H1 (cell line): ENCODE measurements at regions not wholly inside any gene's neighbourhood (a gene's known extent, or its start where the extent isn't known, plus 50 kb on each side); places are given as distances from the start of the nearest gene placed in this dataset.
A peak's percentile ranks its signal among the peaks of the same experiment; 100 is the strongest.

Source experiments
- CTCF ChIA-PET: fragments of 300-600 bp; sonication (Branson Sonifier 250); formaldehyde crosslinking; loops from one replicate; lab custom pipeline; 2021; ENCODE audit not compliant: partially characterized antibody; lab: Charles Lee
- POLR2A ChIA-PET: fragments of 300-600 bp; sonication (Branson Sonifier 250); formaldehyde crosslinking; loops from one replicate; lab custom pipeline; 2021; ENCODE audit warnings: inconsistent platforms; ENCODE audit not compliant: partially characterized antibody; lab: Charles Lee
- DNase-seq, 2 experiments: peaks; one replicate each; pipeline versions ENCODE4 v3.0.0 to v3.0.0-alpha.2; 2010 to 2022; ENCODE audit warnings: low spot score in 2 of 2, low read depth in 1 of 2, mixed read lengths in 1 of 2
- FAIRE-seq: peaks from 2 replicates; lab custom pipeline; 2011; peaks lifted over from hg19 to GRCh38; lab: Jason Lieb, UNC
- H2AFZ ChIP-seq: 2 replicates; pipeline ENCODE4 v1.8.1; 2012; ENCODE audit warnings: low read length, inconsistent platforms
- H2AK5ac ChIP-seq: 2 replicates; pipeline ENCODE4 v1.6.1; 2013; ENCODE audit warnings: low read depth, low read length
- H2BK120ac ChIP-seq: replicated peaks from 2 replicates; pipeline ENCODE3; 2013; ENCODE audit warnings: low read depth, low read length, inconsistent platforms
- H2BK12ac ChIP-seq: 2 replicates; pipeline ENCODE4 v1.6.1; 2013; ENCODE audit warnings: low read depth, low read length
- H2BK15ac ChIP-seq: 2 replicates; pipeline ENCODE4 v1.6.1; 2013; ENCODE audit warnings: low read length
- H2BK20ac ChIP-seq: 2 replicates; pipeline ENCODE4 v1.6.1; 2013; ENCODE audit warnings: low read length
- H2BK5ac ChIP-seq: 2 replicates; pipeline ENCODE4 v1.6.1; 2013; ENCODE audit warnings: low read depth, low read length
- H3K14ac ChIP-seq: 2 replicates; pipeline ENCODE4 v1.6.1; 2013; ENCODE audit warnings: inconsistent platforms; ENCODE audit not compliant: insufficient read length
- H3K18ac ChIP-seq: 2 replicates; pipeline ENCODE4 v1.6.1; 2013; ENCODE audit warnings: low read length; ENCODE audit errors: extremely low read depth
- H3K23ac ChIP-seq: 2 replicates; pipeline ENCODE4 v1.6.1; 2013; ENCODE audit warnings: inconsistent platforms; ENCODE audit not compliant: insufficient read length
- H3K23me2 ChIP-seq: 2 replicates; pipeline ENCODE4 v1.6.1; 2013; ENCODE audit warnings: low read depth, low read length
- H3K27ac ChIP-seq: 2 replicates; pipeline ENCODE4 v1.6.1; 2011; ENCODE audit warnings: low read depth, low read length, inconsistent platforms
- H3K27me3 ChIP-seq, 4 experiments: replicated peaks in 1 of 4; 1 replicate in 1 of 4; 2 replicates in 3 of 4; pipeline versions ENCODE4 v1.6.1 to v1.8.1; 2011 to 2013; ENCODE audit warnings: low read length in 3 of 4, mild to moderate bottlenecking in 3 of 4, inconsistent platforms in 2 of 4, mixed read lengths in 2 of 4, moderate library complexity in 1 of 4; ENCODE audit not compliant: control insufficient read depth in 3 of 4, insufficient read depth in 3 of 4; ENCODE audit errors: extremely low read depth in 1 of 4
- H3K36me3 ChIP-seq, 4 experiments: 2 replicates each; pipeline versions ENCODE4 v1.6.1 to v1.8.1; 2011 to 2013; ENCODE audit warnings: mild to moderate bottlenecking in 4 of 4, low read length in 3 of 4, moderate library complexity in 2 of 4, control low read depth in 1 of 4, inconsistent platforms in 1 of 4; ENCODE audit not compliant: insufficient read depth in 4 of 4, control insufficient read depth in 2 of 4
- H3K4ac ChIP-seq: replicated peaks from 2 replicates; pipeline ENCODE3; 2013; ENCODE audit warnings: low read length, low read depth, mixed read lengths, inconsistent platforms; ENCODE audit not compliant: insufficient read length
- H3K4me1 ChIP-seq, 4 experiments: replicated peaks in 1 of 4; 1 replicate in 1 of 4; 2 replicates in 3 of 4; pipeline versions ENCODE4 v1.6.1 to v1.8.1; 2011 to 2013; ENCODE audit warnings: low read length in 3 of 4, inconsistent platforms in 2 of 4, mixed read lengths in 1 of 4; ENCODE audit not compliant: insufficient read depth in 4 of 4, control insufficient read depth in 3 of 4
- H3K4me2 ChIP-seq, 2 experiments: 2 replicates each; pipeline versions ENCODE4 v1.6.1 to v1.8.1; 2011 to 2013; ENCODE audit warnings: low read depth in 2 of 2, low read length in 2 of 2, control low read depth in 1 of 2, inconsistent platforms in 1 of 2, mild to moderate bottlenecking in 1 of 2; ENCODE audit not compliant: insufficient read depth in 1 of 2
- H3K4me3 ChIP-seq, 4 experiments: fragments of 200-600, 300-600 bp in 1 of 4; sonication (generic), shearing (Covaris generic), sonication (Bioruptor Twin) in 1 of 4; 2 replicates each; pipeline versions ENCODE4 v1.5.1 to v1.8.1; 2011 to 2016; ENCODE audit warnings: low read length in 4 of 4, low read depth in 3 of 4, control low read depth in 2 of 4, inconsistent platforms in 2 of 4, mild to moderate bottlenecking in 2 of 4, mixed read lengths in 1 of 4, moderate library complexity in 1 of 4; ENCODE audit not compliant: insufficient read depth in 2 of 4; ENCODE audit errors: extremely low read depth in 1 of 4
- H3K56ac ChIP-seq: replicated peaks from 2 replicates; pipeline ENCODE3; 2013; ENCODE audit warnings: low read depth, mild to moderate bottlenecking, mixed read lengths, low read length, inconsistent platforms; ENCODE audit not compliant: insufficient read length
- H3K79me1 ChIP-seq: 2 replicates; pipeline ENCODE4 v1.6.1; 2013; ENCODE audit warnings: low read depth, low read length, control low read depth
- H3K79me2 ChIP-seq, 2 experiments: 2 replicates each; pipeline versions ENCODE4 v1.6.1 to v1.8.1; 2012 to 2013; ENCODE audit warnings: low read length in 2 of 2, mild to moderate bottlenecking in 2 of 2, inconsistent platforms in 1 of 2; ENCODE audit not compliant: insufficient read depth in 2 of 2, control insufficient read depth in 1 of 2
- H3K9ac ChIP-seq, 4 experiments: replicated peaks in 1 of 4; 1 replicate in 1 of 4; 2 replicates in 3 of 4; pipeline versions ENCODE4 v1.6.1 to v1.8.1; 2011 to 2013; ENCODE audit warnings: low read depth in 3 of 4, low read length in 3 of 4, control low read depth in 2 of 4, mild to moderate bottlenecking in 2 of 4, moderate library complexity in 2 of 4, inconsistent platforms in 1 of 4; ENCODE audit errors: extremely low read depth in 1 of 4
- H3K9me3 ChIP-seq, 2 experiments: 2 replicates each; pipeline versions ENCODE4 v1.6.1 to v1.8.1; 2012 to 2013; ENCODE audit warnings: mild to moderate bottlenecking in 2 of 2, moderate library complexity in 2 of 2, control low read depth in 1 of 2, inconsistent platforms in 1 of 2, low read depth in 1 of 2, low read length in 1 of 2, mixed read lengths in 1 of 2; ENCODE audit not compliant: insufficient read depth in 2 of 2
- H4K20me1 ChIP-seq, 2 experiments: replicated peaks in 1 of 2; 2 replicates each; pipeline versions ENCODE3 to v1.8.1; 2011 to 2013; ENCODE audit warnings: inconsistent platforms in 2 of 2, low read length in 2 of 2, mild to moderate bottlenecking in 1 of 2; ENCODE audit not compliant: insufficient read depth in 2 of 2, control insufficient read depth in 1 of 2
- H4K5ac ChIP-seq: 2 replicates; pipeline ENCODE4 v1.6.1; 2013; ENCODE audit warnings: low read length, low read depth, mixed read lengths, inconsistent platforms; ENCODE audit not compliant: insufficient read length
- H4K8ac ChIP-seq: 2 replicates; pipeline ENCODE4 v1.8.0; 2013; ENCODE audit warnings: mild to moderate bottlenecking, moderate library complexity, low read length, inconsistent platforms; ENCODE audit not compliant: insufficient read depth; ENCODE audit errors: extremely low read depth
- H4K91ac ChIP-seq: replicated peaks from 2 replicates; pipeline ENCODE3; 2013; ENCODE audit warnings: low read length, mixed read lengths, inconsistent platforms; ENCODE audit not compliant: insufficient read length
- BCL11A ChIP-seq, 2 experiments: IDR thresholded peaks; one replicate each; pipeline ENCODE4 v1.6.1; 2011; ENCODE audit warnings: low read depth in 2 of 2, low read length in 2 of 2, mild to moderate bottlenecking in 2 of 2
- BRCA1 ChIP-seq: IDR thresholded peaks from 2 replicates; pipeline ENCODE4 v1.6.1; 2012; ENCODE audit warnings: low read depth, low read length, improper control_type of control experiment
- CEBPB ChIP-seq: IDR thresholded peaks from 2 replicates; pipeline ENCODE4 v1.6.1; 2012; ENCODE audit warnings: low read depth, low read length
- RBBP5 ChIP-seq: IDR thresholded peaks from 2 replicates; pipeline ENCODE4 v1.7.1; 2012; ENCODE audit warnings: low read depth, mild to moderate bottlenecking, inconsistent platforms, low read length, moderate library complexity, borderline replicate concordance
- SIN3A ChIP-seq, 2 experiments: IDR thresholded peaks in 1 of 2; conservative IDR thresholded peaks in 1 of 2; 2 replicates each; pipeline ENCODE4 v1.6.1; 2011 to 2012; ENCODE audit warnings: low read length in 2 of 2, improper control_type of control experiment in 1 of 2, low read depth in 1 of 2, mild to moderate bottlenecking in 1 of 2
- YY1 ChIP-seq: IDR thresholded peaks from 2 replicates; pipeline ENCODE4 v1.6.1; 2011; ENCODE audit warnings: low read depth, mild to moderate bottlenecking, low read length
- WGBS, 2 experiments: shearing (Covaris generic) in 1 of 2; methylation state at CpG; one replicate each; pipeline versions ENCODE4 v1.1.6 to v1.1.7; 2013 to 2015; ENCODE audit warnings: low lambda C conversion rate in 2 of 2, mixed read lengths in 2 of 2, inconsistent platforms in 1 of 2, low coverage in 1 of 2, missing lambda C conversion rate in 1 of 2; ENCODE audit not compliant: insufficient replicate concordance in 2 of 2, insufficient coverage in 1 of 2, insufficient read length in 1 of 2; ENCODE audit errors: extremely low coverage in 1 of 2, missing lambda C conversion rate in 1 of 2; 5-methylcytosine and 5-hydroxymethylcytosine counted together

DNA sequence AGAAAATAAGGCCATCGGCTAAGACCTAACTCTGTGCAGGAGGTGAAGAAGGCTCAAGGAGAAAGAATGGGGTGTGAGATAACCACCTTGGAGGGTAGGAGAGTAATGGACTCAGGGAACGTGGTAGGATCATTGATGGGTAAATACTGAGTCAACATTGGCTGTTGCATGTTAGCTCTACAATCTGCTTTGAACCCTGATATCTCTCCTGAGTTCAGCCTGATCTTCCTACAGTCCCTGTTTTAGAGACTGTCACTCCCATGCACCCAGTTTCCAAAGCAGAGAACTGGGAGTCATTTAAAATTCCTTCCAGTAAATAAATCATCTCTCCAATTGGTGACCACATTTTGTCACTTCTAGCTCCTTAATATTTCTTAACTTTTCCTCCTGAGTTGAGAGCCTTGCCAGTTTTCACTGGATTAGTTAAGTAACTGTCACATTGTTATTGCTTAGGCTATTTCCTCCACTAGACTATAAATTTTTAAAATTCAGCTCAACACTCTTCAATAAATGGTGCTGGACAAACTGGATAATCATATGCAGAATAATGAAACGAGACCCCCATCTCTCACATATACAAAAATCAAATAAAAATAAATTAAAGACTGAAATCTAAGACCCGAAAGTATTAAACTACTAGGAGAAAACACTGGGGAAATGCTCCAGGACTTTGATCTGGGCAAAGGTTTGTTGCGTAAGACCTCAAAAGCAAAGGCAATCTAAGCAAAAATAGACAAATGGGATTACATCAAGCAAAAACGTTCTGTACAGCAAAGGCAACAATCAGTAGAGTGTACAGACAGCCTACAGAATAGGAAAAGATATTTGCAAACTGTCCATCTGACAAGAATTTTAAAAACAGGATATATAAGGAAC lies 138.9 kb upstream of the TMEM170B start:
- TF ChIP-seq CEBPB (peak; percentile 50; the same call in 1 of the 2 replicates), BRCA1 (no peak), YY1 (no peak), RBBP5 (no peak), BCL11A (IDR thresholded peaks at IDR 0.05; ENCODE audit: low read depth in 2 of 2, low read length in 2 of 2) (no peak), SIN3A (conservative IDR thresholded peaks at IDR 0.05 in 1 of 2, IDR thresholded peaks at IDR 0.05 in 1 of 2; ENCODE audit: low read depth in 1 of 2, low read length in 2 of 2) (no peak)
- Histone ChIP-seq H3K79me1 (no peaks in the 10 kb centered on the region), H2BK12ac (no peak overlapping the region), H3K4me2 (no peak overlapping the region), H3K23me2 (peaks cover 1% of the 10 kb centered on the region; the same call in 1 of the 2 replicates), H3K18ac (no peak overlapping the region), H3K23ac (no peak overlapping the region), H2AFZ (no peak overlapping the region), H3K36me3 (no peaks in the 10 kb centered on the region), H3K9me3 (peaks cover 0 to 5% of the 10 kb centered on the region in 2 experiments; a peak in 1 of 4 replicates), H3K14ac (no peak overlapping the region), H3K56ac (no peak overlapping the region), H3K4me3 (no peak overlapping the region), H2BK15ac (no peak overlapping the region), H4K91ac (no peak overlapping the region), H2BK5ac (no peak overlapping the region), H3K9ac (no peak overlapping the region), H2AK5ac (no peak overlapping the region), H4K5ac (no peak overlapping the region), H4K20me1 (no peaks in the 10 kb centered on the region), H3K27ac (no peak overlapping the region), H3K4ac (no peak overlapping the region), H2BK120ac (no peak overlapping the region), H3K27me3 (no peaks in the 10 kb centered on the region), H3K79me2 (no peaks in the 10 kb centered on the region), H3K4me1 (no peaks in the 10 kb centered on the region), H4K8ac (no peak overlapping the region), H2BK20ac (no peak overlapping the region)
- CTCF ChIA-PET = interaction anchor here (0.6 kb wide), 1 partner anchor 34 kb away, joined by 3 read pairs; no protein-coding TSS in a partner anchor
- FAIRE-seq (no peak), DNase-seq (no peak)
- POLR2A ChIA-PET = no interaction called here
- WGBS, 2 experiments = 80% methylated on average over 6 of the region's 6 CpGs; no CpG with 5 or more reads in 1 of the 2 experiments
